Stomach (tissue), 8 donors: ENCODE measurements at regions not wholly inside any gene's neighbourhood (a gene's known extent, or its start where the extent isn't known, plus 50 kb on each side); places are given as distances from the start of the nearest gene placed in this dataset.
"Not testable (repeated sequence)": the region's sequence is repeated elsewhere in the genome, so short reads cannot be mapped to it uniquely, and the experiment has no call there.

Source experiments
- DNase-seq, 2 donors: peaks; one replicate each; pipeline versions ENCODE4 v3.0.0 to v3.0.0-alpha.2; 2013 to 2019
- H3K27ac ChIP-seq, 5 donors: fragments of 200-600 bp in 4 of 5; sonication (generic) in 4 of 5; one replicate each; pipeline ENCODE4 v1.5.1; 2013 to 2019; ENCODE audit warnings: mild to moderate bottlenecking in 1 of 5, moderate library complexity in 1 of 5
- H3K27me3 ChIP-seq, 3 donors: fragments of 200-600 bp; sonication (generic); one replicate each; pipeline ENCODE4 v1.5.1; 2017 to 2019; ENCODE audit warnings: mixed run types in 1 of 3
- H3K36me3 ChIP-seq, 4 donors: fragments of 200-600 bp; sonication (generic); 1 replicate in 3 of 4; 2 replicates in 1 of 4; pipeline ENCODE4 v1.5.1; 2016 to 2019
- H3K4me1 ChIP-seq, 4 donors: fragments of 200-600 bp; sonication (generic); one replicate each; pipeline ENCODE4 v1.5.1; 2016 to 2019
- H3K4me3 ChIP-seq, 4 donors: fragments of 200-600 bp; sonication (generic) in 3 of 4; one replicate each; pipeline ENCODE4 v1.5.1; 2016 to 2019; ENCODE audit warnings: mild to moderate bottlenecking in 1 of 4
- H3K9me3 ChIP-seq, 4 donors: fragments of 200-600 bp; sonication (generic); one replicate each; pipeline ENCODE4 v1.5.1; 2016 to 2019
- WGBS, 5 donors: extraction: QIAGEN DNeasy Blood & Tissue Kit in 3 of 5; methylation state at CpG; one replicate each; pipeline versions ENCODE4 v1.1.5 to v1.1.7; 2013 to 2018; 5-methylcytosine and 5-hydroxymethylcytosine counted together
- intact Hi-C: fragments of 100-400 bp; cut with DNase I; formaldehyde crosslinking; loops from one replicate; pipeline ENCODE4 v1.15.1; 2023; ENCODE audit warnings: low total_unique reads
- donor health status: healthy with polysubstance abuse.
- donor health status: Bipolar disorder and iron deficiency.
- donor health status: healthy.

DNA sequence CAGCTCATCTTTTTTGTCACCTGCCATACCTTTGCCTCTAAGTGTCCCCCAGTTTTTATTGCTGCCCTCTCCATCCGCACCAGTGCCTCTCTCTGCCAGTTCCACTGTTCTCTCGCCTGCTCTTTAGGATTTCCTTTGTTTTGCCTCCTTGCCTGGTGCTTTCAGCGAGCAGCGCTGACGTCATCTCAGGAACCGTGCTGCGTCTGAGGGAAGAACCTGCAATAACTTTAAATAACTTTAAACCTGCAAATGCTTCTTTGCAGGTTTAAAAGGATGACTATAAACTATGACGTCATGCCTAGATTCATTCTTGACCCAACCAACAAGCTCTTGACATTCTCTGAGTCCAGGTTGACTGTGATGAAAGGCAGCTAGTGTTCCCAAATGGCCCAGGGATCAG is 105.1 kb downstream of the LRRC74B start:
- 21 to 57% (median 32%) methylated on average over 6 to 8 of the region's 8 CpGs for WGBS, 5 donors
- intact Hi-C loops, H3K9me3 ChIP-seq: not testable (repeated sequence)

DNA sequence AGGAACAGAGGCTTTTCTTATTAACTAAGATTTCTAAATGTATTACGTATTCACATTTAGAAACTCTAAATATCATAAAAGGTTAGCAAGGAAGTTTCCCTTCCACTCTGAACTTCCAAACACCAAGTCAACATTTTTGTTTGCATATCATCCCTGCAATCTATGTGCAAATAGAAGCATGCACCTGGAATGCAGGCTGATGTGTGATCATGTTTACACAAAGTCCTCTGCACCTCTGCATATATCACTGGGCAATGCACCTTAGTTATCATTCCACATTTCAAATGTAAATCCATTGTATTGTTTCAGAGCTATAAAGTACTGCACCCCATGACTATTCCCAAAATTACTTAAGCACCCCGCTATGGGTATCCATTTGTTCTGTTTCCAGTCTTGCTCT is 142.1 kb downstream of the LRRC74B start:
- DNase-seq, result not testable (repeated sequence)

More for the DNA sequence above, 105.1 kb downstream of the LRRC74B start:
- H3K27me3 ChIP-seq, H3K4me3 ChIP-seq, H3K27ac ChIP-seq, H3K4me1 ChIP-seq, H3K36me3 ChIP-seq, DNase-seq: not testable (repeated sequence)

DNA sequence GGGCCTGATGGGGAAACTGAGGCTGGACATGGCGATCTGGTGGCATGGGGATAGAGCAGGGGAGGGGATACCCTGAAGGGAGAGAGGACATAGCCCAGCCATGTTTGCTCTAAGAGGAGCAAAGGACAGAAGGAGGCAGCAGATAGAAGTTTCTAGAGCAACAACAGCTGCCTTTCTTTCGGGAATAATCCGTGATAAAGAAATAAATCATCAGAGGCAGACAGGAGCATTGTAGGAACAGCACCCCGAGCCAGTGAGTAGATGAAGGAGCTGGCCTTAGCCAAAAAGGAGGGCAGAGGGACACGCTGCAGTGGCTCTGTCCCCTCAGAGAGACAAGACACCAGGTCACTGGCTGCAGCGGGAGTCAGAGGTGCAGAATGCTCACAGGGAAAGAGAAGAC is 166.3 kb downstream of the LRRC74B start:
- DNase-seq, H3K27me3 ChIP-seq, H3K4me3 ChIP-seq, intact Hi-C loops, H3K36me3 ChIP-seq, H3K9me3 ChIP-seq, H3K27ac ChIP-seq, H3K4me1 ChIP-seq: not testable (repeated sequence)
- WGBS, 5 donors, result 24 to 66% (median 51%) methylated on average over 2 to 4 of the region's 6 CpGs; no CpG with 5 or more reads in 2 of the 5 donors

More for the DNA sequence above, 142.1 kb downstream of the LRRC74B start:
- intact Hi-C loops, H3K9me3 ChIP-seq, H3K27me3 ChIP-seq, H3K4me1 ChIP-seq, H3K4me3 ChIP-seq, H3K36me3 ChIP-seq, H3K27ac ChIP-seq: not testable (repeated sequence)
- WGBS, 5 donors, result no CpG with 5 or more reads among the region's 2 CpGs

- H3K27ac ChIP-seq, H3K9me3 ChIP-seq, H3K36me3 ChIP-seq, H3K4me1 ChIP-seq, DNase-seq, intact Hi-C loops, H3K27me3 ChIP-seq, H3K4me3 ChIP-seq: not testable (repeated sequence)
- 78 to 89% (median 85%) methylated on average over 3 to 20 of the region's 24 CpGs; no CpG with 5 or more reads in 1 of the 5 donors for WGBS, 5 donors
These were observed 167.4 kb upstream of the RIMBP3B start for GRCh38 chr22:21215973-21216731.

DNA sequence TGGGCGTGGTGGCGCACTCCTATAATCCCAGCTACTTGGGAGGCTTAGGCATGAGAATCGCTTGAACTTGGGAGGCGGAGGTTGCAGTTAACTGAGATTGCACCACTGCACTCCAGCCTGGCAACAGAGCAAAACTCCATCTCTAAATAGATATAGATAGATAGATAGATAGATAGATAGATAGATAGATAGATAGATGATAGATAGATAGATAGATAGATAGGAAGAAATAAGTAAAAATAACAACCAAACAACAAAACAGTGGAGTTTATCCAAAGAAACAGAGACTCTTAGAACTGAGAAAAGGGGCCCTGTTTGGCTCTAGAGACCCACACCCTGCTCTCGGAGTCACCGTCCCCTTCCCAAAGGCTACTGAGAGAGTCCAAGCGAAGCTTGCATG is 158.7 kb upstream of the RIMBP3B start:
- intact Hi-C loops, H3K27ac ChIP-seq: not testable (repeated sequence)
- 73 to 100% (median 96%) methylated on average over 3 to 7 of the region's 7 CpGs for WGBS, 5 donors

DNA sequence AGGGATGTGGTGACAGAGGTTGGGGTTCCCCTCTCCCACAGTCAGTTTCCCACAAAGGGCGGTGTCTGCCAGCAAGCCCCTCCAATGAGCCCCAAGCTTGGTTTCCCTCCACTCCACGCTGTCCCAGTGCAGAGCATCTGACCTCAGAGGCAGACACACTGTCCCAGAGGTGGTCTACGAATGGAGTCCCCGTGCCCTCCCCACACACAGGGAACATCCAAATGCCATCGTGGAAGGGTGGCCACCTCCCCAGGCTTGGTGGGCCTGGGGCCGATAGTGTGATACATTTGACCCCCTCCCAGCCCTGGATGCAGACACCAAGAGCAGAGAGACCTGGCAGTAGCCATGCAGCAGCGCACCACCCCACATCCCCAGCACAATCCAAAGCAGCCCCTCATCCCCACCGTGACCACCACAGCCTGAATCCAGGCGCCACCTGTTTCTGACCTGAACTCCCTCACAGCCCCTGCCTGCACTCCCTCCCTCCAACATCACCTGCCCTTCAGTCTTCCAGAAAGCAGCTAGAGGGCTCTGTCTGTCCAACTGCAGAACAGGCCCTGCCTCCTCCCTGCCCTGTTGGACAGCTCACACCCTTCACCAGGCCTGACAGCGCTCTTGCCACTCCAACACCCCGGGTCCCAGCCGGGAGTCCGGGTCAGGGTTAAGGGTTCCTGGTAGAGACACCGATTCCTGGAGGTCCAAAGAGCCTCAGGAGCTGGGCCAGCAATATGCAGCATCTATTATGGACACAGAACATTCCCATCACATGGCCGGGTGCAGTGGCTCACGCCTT is 156.5 kb upstream of the RIMBP3B start:
- H3K27me3 ChIP-seq, H3K4me1 ChIP-seq, H3K9me3 ChIP-seq, intact Hi-C loops, H3K4me3 ChIP-seq, H3K36me3 ChIP-seq, H3K27ac ChIP-seq: not testable (repeated sequence)
- 57 to 73% (median 66%) methylated on average over 5 to 10 of the region's 16 CpGs; no CpG with 5 or more reads in 1 of the 5 donors for WGBS, 5 donors
- DNase-seq, result peak; percentile 20 to 57

More for the DNA sequence above, 158.7 kb upstream of the RIMBP3B start:
- not testable (repeated sequence) for H3K36me3 ChIP-seq, H3K4me1 ChIP-seq, H3K27me3 ChIP-seq, DNase-seq, H3K4me3 ChIP-seq, H3K9me3 ChIP-seq

DNA sequence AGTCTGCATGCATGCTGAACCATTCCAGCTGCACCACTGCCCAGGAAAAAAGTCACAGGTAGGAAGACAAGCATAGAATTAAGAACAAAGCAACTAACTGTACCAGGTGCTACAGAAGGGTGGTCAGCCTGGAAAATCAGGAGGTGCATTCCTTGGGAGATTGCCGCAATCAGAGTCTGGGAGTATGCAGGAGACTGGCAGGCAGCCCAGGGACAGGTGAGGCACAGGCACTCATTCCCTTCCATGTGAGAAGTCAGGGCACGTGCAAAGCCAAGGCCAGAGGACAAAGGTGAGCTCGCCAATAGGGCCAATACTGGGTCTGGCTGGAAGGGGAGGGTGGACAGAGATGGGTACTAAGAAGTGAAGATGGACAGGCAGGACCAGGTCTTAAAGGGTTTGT is 132.1 kb upstream of the RIMBP3B start:
- H3K36me3 ChIP-seq, H3K27me3 ChIP-seq, H3K27ac ChIP-seq, H3K9me3 ChIP-seq, H3K4me3 ChIP-seq, H3K4me1 ChIP-seq, intact Hi-C loops: not testable (repeated sequence)
- DNase-seq, result peak in 1 of 2 donors; percentile 63
- WGBS, 5 donors, result 26 to 67% (median 63%) methylated on average over 1 to 2 of the region's 3 CpGs; no CpG with 5 or more reads in 2 of the 5 donors

- intact Hi-C loops, DNase-seq, H3K9me3 ChIP-seq, H3K4me1 ChIP-seq, H3K36me3 ChIP-seq, H3K27ac ChIP-seq, H3K4me3 ChIP-seq, H3K27me3 ChIP-seq: not testable (repeated sequence)
- WGBS, 5 donors, result 73 to 84% (median 79%) methylated on average over 4 to 6 of the region's 10 CpGs; no CpG with 5 or more reads in 1 of the 5 donors
These were observed 100.9 kb upstream of the RIMBP3B start for GRCh38 chr22:21282646-21283045.

DNA sequence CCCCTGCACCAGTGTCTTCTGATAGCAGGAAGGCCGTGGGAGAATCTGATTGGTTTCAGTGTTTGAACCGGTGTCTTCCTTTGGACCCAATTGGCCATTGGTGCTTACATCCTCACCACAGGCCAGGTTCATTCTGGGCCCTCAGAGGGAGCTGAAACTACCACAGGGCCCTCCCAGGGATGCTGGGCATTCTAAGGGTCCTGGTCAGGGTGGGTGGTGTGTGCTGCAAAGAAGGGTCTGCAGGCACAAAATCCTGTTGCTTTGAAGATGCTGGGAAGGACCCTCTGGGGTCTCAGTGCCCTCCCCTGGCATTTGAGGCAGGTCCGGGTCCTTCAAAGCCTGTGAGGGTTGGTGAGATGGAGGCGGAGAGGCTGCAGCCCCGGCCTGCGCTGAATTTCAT is 89.8 kb upstream of the RIMBP3B start:
- DNase-seq, H3K27me3 ChIP-seq, H3K9me3 ChIP-seq, H3K4me3 ChIP-seq, H3K36me3 ChIP-seq, H3K27ac ChIP-seq, intact Hi-C loops, H3K4me1 ChIP-seq: not testable (repeated sequence)
- whole genome bisulfite sequencing, 5 donors, result no CpG with 5 or more reads among the region's 6 CpGs

- H3K27me3 ChIP-seq, H3K4me1 ChIP-seq, H3K9me3 ChIP-seq, H3K27ac ChIP-seq, H3K4me3 ChIP-seq, DNase-seq, H3K36me3 ChIP-seq, intact Hi-C loops: not testable (repeated sequence)
- WGBS, 5 donors, result 40 to 95% (median 57%) methylated on average over 7 of the region's 7 CpGs; no CpG with 5 or more reads in 1 of the 5 donors
These were observed 55.9 kb upstream of the RIMBP3B start for GRCh38 chr22:21327629-21328028.
